IgD-negative memory B cell (primary cell): ENCODE measurements at regions not wholly inside any gene's neighbourhood (a gene's known extent, or its start where the extent isn't known, plus 50 kb on each side); places are given as distances from the start of the nearest gene placed in this dataset.

Source experiments
- H3K27ac Mint-ChIP-seq, 3 donors: one replicate each; pipeline ENCODE4 v1.8.0; 2020 to 2022; ENCODE audit warnings: mild to moderate bottlenecking in 3 of 3, mixed read lengths in 3 of 3, moderate library complexity in 1 of 3
- H3K27me3 Mint-ChIP-seq: one replicate; pipeline ENCODE4 v1.8.0; 2021; ENCODE audit warnings: mixed read lengths
- H3K36me3 Mint-ChIP-seq: one replicate; pipeline ENCODE4 v1.8.0; 2020; ENCODE audit warnings: mild to moderate bottlenecking, mixed read lengths
- H3K4me1 Mint-ChIP-seq, 3 donors: one replicate each; pipeline ENCODE4 v1.8.0; 2020 to 2022; ENCODE audit warnings: mixed read lengths in 3 of 3, mild to moderate bottlenecking in 1 of 3
- H3K4me3 Mint-ChIP-seq, 4 donors: one replicate each; pipeline ENCODE4 v1.8.0; 2020 to 2022; ENCODE audit warnings: mild to moderate bottlenecking in 4 of 4, mixed read lengths in 4 of 4, moderate library complexity in 3 of 4
- H3K9me3 Mint-ChIP-seq, 3 donors: one replicate each; pipeline ENCODE4 v1.8.0; 2020 to 2021; ENCODE audit warnings: mixed read lengths in 3 of 3, mild to moderate bottlenecking in 1 of 3

- H3K27me3 Mint-ChIP-seq = peaks cover 1% of the 10 kb centered on the region
- H3K4me1 Mint-ChIP-seq = no peaks in the 10 kb centered on the region
- peaks cover 0 to 5% (median 3%) of the 10 kb centered on the region in 3 donors for H3K9me3 Mint-ChIP-seq
- H3K4me3 Mint-ChIP-seq = no peak overlapping the region
- no peaks in the 10 kb centered on the region for H3K36me3 Mint-ChIP-seq
- no peak overlapping the region for H3K27ac Mint-ChIP-seq
These were observed 269.8 kb downstream of the SYK start for GRCh38 chr9:91071184-91071990.

GRCh38 chr9:91073049-91073810, 271.6 kb downstream of the SYK start:
- Mint-ChIP-seq H3K4me3 (no peak overlapping the region), H3K36me3 (no peaks in the 10 kb centered on the region), H3K27me3 (peaks cover 1% of the 10 kb centered on the region), H3K27ac (no peak overlapping the region), H3K4me1 (no peaks in the 10 kb centered on the region), H3K9me3 (peaks cover 0 to 5% (median 0%) of the 10 kb centered on the region in 3 donors)

GRCh38 chr9:91073811-91074771, 272.5 kb downstream of the SYK start:
- Mint-ChIP-seq H3K27ac (peak overlapping the region in 1 of 3 donors; percentile 29), H3K27me3 (peaks cover 1% of the 10 kb centered on the region), H3K4me3 (no peak overlapping the region), H3K4me1 (no peaks in the 10 kb centered on the region), H3K9me3 (peaks cover 0 to 2% (median 0%) of the 10 kb centered on the region in 3 donors), H3K36me3 (no peaks in the 10 kb centered on the region)

- Mint-ChIP-seq H3K27ac (no peak overlapping the region), H3K27me3 (peaks cover 1% of the 10 kb centered on the region), H3K36me3 (no peaks in the 10 kb centered on the region), H3K9me3 (no peaks in the 10 kb centered on the region), H3K4me1 (no peaks in the 10 kb centered on the region), H3K4me3 (no peak overlapping the region)
These were observed 273.2 kb downstream of the SYK start for GRCh38 chr9:91074866-91075265.

GRCh38 chr9:91075279-91075678, 273.7 kb downstream of the SYK start:
- H3K9me3 Mint-ChIP-seq = no peaks in the 10 kb centered on the region

GRCh38 chr9:91077624-91078368, 276.2 kb downstream of the SYK start:
- Mint-ChIP-seq H3K27ac (no peak overlapping the region), H3K36me3 (no peaks in the 10 kb centered on the region), H3K9me3 (no peaks in the 10 kb centered on the region), H3K27me3 (peaks cover 1% of the 10 kb centered on the region), H3K4me3 (no peak overlapping the region), H3K4me1 (no peaks in the 10 kb centered on the region)

More at GRCh38 chr9:91075279-91075678, 273.7 kb downstream of the SYK start:
- no peaks in the 10 kb centered on the region for H3K4me1 Mint-ChIP-seq
- no peak overlapping the region for H3K27ac Mint-ChIP-seq
- H3K27me3 Mint-ChIP-seq = peaks cover 1% of the 10 kb centered on the region
- no peak overlapping the region for H3K4me3 Mint-ChIP-seq
- H3K36me3 Mint-ChIP-seq = no peaks in the 10 kb centered on the region

- Mint-ChIP-seq H3K9me3 (no peaks in the 10 kb centered on the region), H3K36me3 (no peaks in the 10 kb centered on the region), H3K27ac (no peak overlapping the region), H3K27me3 (peaks cover 1% of the 10 kb centered on the region), H3K4me1 (no peaks in the 10 kb centered on the region), H3K4me3 (no peak overlapping the region)
These were observed 276.7 kb downstream of the SYK start for GRCh38 chr9:91078369-91078695.

- no peaks in the 10 kb centered on the region for H3K27me3 Mint-ChIP-seq
- H3K36me3 Mint-ChIP-seq = no peaks in the 10 kb centered on the region
- H3K9me3 Mint-ChIP-seq = no peaks in the 10 kb centered on the region
- no peaks in the 10 kb centered on the region for H3K4me1 Mint-ChIP-seq
- H3K27ac Mint-ChIP-seq = no peak overlapping the region
- no peak overlapping the region for H3K4me3 Mint-ChIP-seq
These were observed 279.0 kb downstream of the AUH start for GRCh38 chr9:91082731-91083130.

GRCh38 chr9:91084896-91085516, 276.7 kb downstream of the AUH start:
- no peak overlapping the region for H3K4me3 Mint-ChIP-seq

GRCh38 chr9:91085517-91086291, 276.0 kb downstream of the AUH start:
- H3K4me1 Mint-ChIP-seq = peaks cover 0 to 5% (median 0%) of the 10 kb centered on the region in 3 donors
- no peak overlapping the region for H3K27ac Mint-ChIP-seq
- no peak overlapping the region for H3K4me3 Mint-ChIP-seq
- no peaks in the 10 kb centered on the region for H3K36me3 Mint-ChIP-seq
- no peaks in the 10 kb centered on the region for H3K9me3 Mint-ChIP-seq
- no peaks in the 10 kb centered on the region for H3K27me3 Mint-ChIP-seq

More at GRCh38 chr9:91084896-91085516, 276.7 kb downstream of the AUH start:
- Mint-ChIP-seq H3K9me3 (no peaks in the 10 kb centered on the region), H3K36me3 (no peaks in the 10 kb centered on the region), H3K27me3 (no peaks in the 10 kb centered on the region), H3K4me1 (peaks cover 0 to 5% (median 0%) of the 10 kb centered on the region in 3 donors), H3K27ac (no peak overlapping the region)

GRCh38 chr9:91086657-91087461, 274.9 kb downstream of the AUH start:
- no peak overlapping the region for H3K27ac Mint-ChIP-seq
- no peaks in the 10 kb centered on the region for H3K36me3 Mint-ChIP-seq
- no peaks in the 10 kb centered on the region for H3K9me3 Mint-ChIP-seq
- no peaks in the 10 kb centered on the region for H3K27me3 Mint-ChIP-seq
- H3K4me3 Mint-ChIP-seq = no peak overlapping the region
- peaks cover 0 to 5% (median 0%) of the 10 kb centered on the region in 3 donors for H3K4me1 Mint-ChIP-seq

- H3K27me3 Mint-ChIP-seq = no peaks in the 10 kb centered on the region
- no peaks in the 10 kb centered on the region for H3K36me3 Mint-ChIP-seq
- no peak overlapping the region for H3K27ac Mint-ChIP-seq
- peaks cover 0 to 5% (median 0%) of the 10 kb centered on the region in 3 donors for H3K4me1 Mint-ChIP-seq
- no peaks in the 10 kb centered on the region for H3K9me3 Mint-ChIP-seq
- no peak overlapping the region for H3K4me3 Mint-ChIP-seq
These were observed 274.3 kb downstream of the AUH start for GRCh38 chr9:91087462-91087759.
